ENCODE measurements at regions not wholly inside any gene's neighbourhood (a gene's known extent, or its start where the extent isn't known, plus 50 kb on each side); places are given as distances from the start of the nearest gene placed in this dataset.

- Histone ChIP-seq H3K9me3 (ENCODE audit: control insufficient read depth in 1 of 2, insufficient read depth in 1 of 2, low read length in 2 of 2) (no peaks in the 10 kb centered on the region), H3K4me3 (ENCODE audit: low read length) (no peak overlapping the region), H3K27me3 (ENCODE audit: control insufficient read depth in 1 of 2, insufficient read depth in 2 of 2, low read length in 2 of 2) (no peaks in the 10 kb centered on the region), H3K36me3 (ENCODE audit: insufficient read depth, low read length) (no peaks in the 10 kb centered on the region), H3K27ac (ENCODE audit: low read depth in 1 of 2, low read length in 2 of 2) (no peak overlapping the region), H3K4me1 (ENCODE audit: insufficient read depth, low read length) (no peaks in the 10 kb centered on the region)
- Mint-ChIP-seq H3K4me3 (no peak overlapping the region), H3K27ac (no peak overlapping the region), H3K9me3 (peaks cover 2% of the 10 kb centered on the region), H3K4me1 (ENCODE audit: low read depth) (no peaks in the 10 kb centered on the region), H3K36me3 (ENCODE audit: low read depth) (no peaks in the 10 kb centered on the region), H3K27me3 (no peaks in the 10 kb centered on the region)
- ChIA-PET CTCF (no interaction called here), POLR2A (no interaction called here)
- ATAC-seq (ENCODE audit: poor library complexity) (no peak), DNase-seq (no peak)
- intact Hi-C loops (cut with DNase I, micrococcal nuclease) = no loop called here
- no peak for TF ChIP-seq CTCF (IDR thresholded peaks at IDR 0.05)
These were observed 1224.0 kb upstream of the ADGRB3 start for GRCh38 chr6:67411036-67411435.

DNA sequence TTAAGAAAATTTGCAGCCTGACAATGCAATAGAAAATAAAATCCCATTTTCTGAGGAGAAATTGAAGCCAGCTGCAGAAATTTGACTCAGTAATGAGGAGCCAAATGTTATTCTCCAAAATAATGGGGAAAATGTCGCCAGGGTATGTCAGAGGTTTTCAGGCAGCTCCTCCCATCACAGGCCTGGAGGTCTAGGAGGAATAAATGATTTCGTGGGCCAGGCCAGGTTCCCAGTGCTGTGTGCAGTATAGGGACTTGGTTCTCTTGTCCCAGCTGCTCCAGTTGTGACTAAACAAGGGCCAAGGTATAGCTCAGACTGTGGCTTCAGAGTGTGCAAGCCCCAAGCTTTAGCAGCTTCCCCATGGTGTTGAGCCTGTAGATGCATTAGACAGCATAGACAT lies 1240.8 kb upstream of the ADGRB3 start:
- ChIA-PET POLR2A (no interaction called here), CTCF (no interaction called here)
- H3K4me3 Mint-ChIP-seq = no peak overlapping the region
- Histone ChIP-seq H3K27me3 (ENCODE audit: control insufficient read depth in 1 of 2, insufficient read depth in 2 of 2, low read length in 2 of 2) (no peaks in the 10 kb centered on the region), H3K4me1 (ENCODE audit: insufficient read depth, low read length) (no peaks in the 10 kb centered on the region), H3K27ac (ENCODE audit: low read depth in 1 of 2, low read length in 2 of 2) (no peak overlapping the region), H3K36me3 (ENCODE audit: insufficient read depth, low read length) (no peaks in the 10 kb centered on the region), H3K4me3 (ENCODE audit: low read length) (no peak overlapping the region), H3K9me3 (ENCODE audit: control insufficient read depth in 1 of 2, insufficient read depth in 1 of 2, low read length in 2 of 2) (peaks cover 0 to 3% of the 10 kb centered on the region in 2 experiments)
- no peak for ATAC-seq (ENCODE audit: poor library complexity)
- H3K4me1 Mint-ChIP-seq (ENCODE audit: low read depth) = no peaks in the 10 kb centered on the region
- H3K27me3 Mint-ChIP-seq = no peaks in the 10 kb centered on the region
- no peak for TF ChIP-seq CTCF (IDR thresholded peaks at IDR 0.05)
- H3K36me3 Mint-ChIP-seq (ENCODE audit: low read depth) = no peaks in the 10 kb centered on the region
- DNase-seq = no peak
- H3K27ac Mint-ChIP-seq = no peak overlapping the region
- peaks cover 7% of the 10 kb centered on the region for H3K9me3 Mint-ChIP-seq
- intact Hi-C loops (cut with DNase I, micrococcal nuclease) = no loop called here

GRCh38 chr6:67393356-67393755 lies 1241.7 kb upstream of the ADGRB3 start:
- CTCF ChIA-PET = no interaction called here
- DNase-seq = no peak
- POLR2A ChIA-PET = no interaction called here
- H3K36me3 ChIP-seq (ENCODE audit: insufficient read depth, low read length) = no peaks in the 10 kb centered on the region
- no peak overlapping the region for H3K27ac Mint-ChIP-seq
- H3K4me1 ChIP-seq (ENCODE audit: insufficient read depth, low read length) = no peaks in the 10 kb centered on the region
- H3K4me3 Mint-ChIP-seq = no peak overlapping the region
- H3K4me3 ChIP-seq (ENCODE audit: low read length) = no peak overlapping the region
- H3K9me3 Mint-ChIP-seq = peaks cover 7% of the 10 kb centered on the region
- H3K27me3 ChIP-seq (ENCODE audit: control insufficient read depth in 1 of 2, insufficient read depth in 2 of 2, low read length in 2 of 2) = no peaks in the 10 kb centered on the region
- no peak overlapping the region for H3K27ac ChIP-seq (ENCODE audit: low read depth in 1 of 2, low read length in 2 of 2)
- peaks cover 0 to 3% of the 10 kb centered on the region in 2 experiments for H3K9me3 ChIP-seq (ENCODE audit: control insufficient read depth in 1 of 2, insufficient read depth in 1 of 2, low read length in 2 of 2)
- intact Hi-C loops (cut with DNase I, micrococcal nuclease) = no loop called here
- TF ChIP-seq CTCF (IDR thresholded peaks at IDR 0.05) = no peak
- no peaks in the 10 kb centered on the region for H3K4me1 Mint-ChIP-seq (ENCODE audit: low read depth)
- ATAC-seq (ENCODE audit: poor library complexity) = no peak
- H3K36me3 Mint-ChIP-seq (ENCODE audit: low read depth) = no peaks in the 10 kb centered on the region
- no peaks in the 10 kb centered on the region for H3K27me3 Mint-ChIP-seq
